ENCODE measurements at regions not wholly inside any gene's neighbourhood (a gene's known extent, or its start where the extent isn't known, plus 50 kb on each side); places are given as distances from the start of the nearest gene placed in this dataset.

- TF ChIP-seq REST (IDR thresholded peaks at IDR 0.05; ENCODE audit: insufficient replicate concordance, low read depth) (no peak), SPI1 (IDR thresholded peaks at IDR 0.05; ENCODE audit: borderline replicate concordance, low read depth) (no peak), CTCF (IDR thresholded peaks at IDR 0.05; ENCODE audit: insufficient read depth, low read length) (no peak), GABPA (IDR thresholded peaks at IDR 0.05; ENCODE audit: low read depth) (no peak), POLR2AphosphoS5 (IDR thresholded peaks at IDR 0.05; ENCODE audit: low read depth) (no peak)
- Histone ChIP-seq H3K27me3 (ENCODE audit: insufficient read depth, poor library complexity, severe bottlenecking) (no peaks in the 10 kb centered on the region), H3K4me3 (replicated peaks; ENCODE audit: insufficient read depth, low read length) (no peak overlapping the region), H3K27ac (replicated peaks) (no peak overlapping the region)
- DNase-seq (ENCODE audit: low read depth in 1 of 2, low spot score in 1 of 2): no peak
Measured at GRCh38 chr6:134378426-134378825, 60.5 kb upstream of the SGK1 start.

GRCh38 chr6:134376785-134377184, 58.9 kb upstream of the SGK1 start:
- H3K4me3 ChIP-seq (replicated peaks; ENCODE audit: insufficient read depth, low read length): no peak overlapping the region
- peak in 1 of 2 experiments; percentile 15 for DNase-seq (ENCODE audit: low read depth in 1 of 2, low spot score in 1 of 2)
- no peak for TF ChIP-seq POLR2AphosphoS5 (IDR thresholded peaks at IDR 0.05; ENCODE audit: low read depth)
- no peak for TF ChIP-seq REST (IDR thresholded peaks at IDR 0.05; ENCODE audit: insufficient replicate concordance, low read depth)
- TF ChIP-seq SPI1 (IDR thresholded peaks at IDR 0.05; ENCODE audit: borderline replicate concordance, low read depth): no peak
- TF ChIP-seq GABPA (IDR thresholded peaks at IDR 0.05; ENCODE audit: low read depth): no peak
- no peak for TF ChIP-seq CTCF (IDR thresholded peaks at IDR 0.05; ENCODE audit: insufficient read depth, low read length)
- no peak overlapping the region for H3K27ac ChIP-seq (replicated peaks)
- no peaks in the 10 kb centered on the region for H3K27me3 ChIP-seq (ENCODE audit: insufficient read depth, poor library complexity, severe bottlenecking)

GRCh38 chr6:134375220-134375580, 57.3 kb upstream of the SGK1 start:
- Histone ChIP-seq H3K4me3 (replicated peaks; ENCODE audit: insufficient read depth, low read length) (no peak overlapping the region), H3K27ac (replicated peaks) (no peak overlapping the region; the same call in 1 of the 2 replicates), H3K27me3 (ENCODE audit: insufficient read depth, poor library complexity, severe bottlenecking) (no peaks in the 10 kb centered on the region)
- TF ChIP-seq REST (IDR thresholded peaks at IDR 0.05; ENCODE audit: insufficient replicate concordance, low read depth) (no peak), POLR2AphosphoS5 (IDR thresholded peaks at IDR 0.05; ENCODE audit: low read depth) (no peak), GABPA (IDR thresholded peaks at IDR 0.05; ENCODE audit: low read depth) (no peak), CTCF (IDR thresholded peaks at IDR 0.05; ENCODE audit: insufficient read depth, low read length) (no peak), SPI1 (IDR thresholded peaks at IDR 0.05; ENCODE audit: borderline replicate concordance, low read depth) (no peak)
- DNase-seq (ENCODE audit: low read depth in 1 of 2, low spot score in 1 of 2): no peak

Data from HL-60 (cell line).